ENCODE measurements at regions not wholly inside any gene's neighbourhood (a gene's known extent, or its start where the extent isn't known, plus 50 kb on each side); places are given as distances from the start of the nearest gene placed in this dataset.

GRCh38 chr14:44142006-44142405, 365.1 kb downstream of the FSCB start:
- DNase-seq = no peak

DNA sequence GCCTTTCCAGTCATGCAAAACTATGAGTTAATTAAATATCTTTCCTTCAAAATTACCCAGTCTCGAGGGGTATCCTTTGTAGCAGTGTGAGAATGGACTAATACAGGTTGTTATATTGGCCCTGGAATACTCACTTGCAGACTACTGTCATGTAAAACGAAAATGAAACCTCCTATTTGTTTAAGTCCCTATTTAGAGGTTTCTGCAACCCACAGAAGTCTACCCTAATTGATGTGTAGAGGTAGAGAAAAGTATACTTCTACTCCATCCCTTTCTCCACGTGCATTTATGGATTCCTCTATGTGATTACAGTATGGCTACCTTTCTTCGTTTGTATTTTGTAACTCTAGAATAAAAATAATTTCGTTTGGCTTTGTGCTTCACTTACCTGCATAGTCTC, 371.1 kb downstream of the FSCB start:
- DNase-seq = no peak

DNA sequence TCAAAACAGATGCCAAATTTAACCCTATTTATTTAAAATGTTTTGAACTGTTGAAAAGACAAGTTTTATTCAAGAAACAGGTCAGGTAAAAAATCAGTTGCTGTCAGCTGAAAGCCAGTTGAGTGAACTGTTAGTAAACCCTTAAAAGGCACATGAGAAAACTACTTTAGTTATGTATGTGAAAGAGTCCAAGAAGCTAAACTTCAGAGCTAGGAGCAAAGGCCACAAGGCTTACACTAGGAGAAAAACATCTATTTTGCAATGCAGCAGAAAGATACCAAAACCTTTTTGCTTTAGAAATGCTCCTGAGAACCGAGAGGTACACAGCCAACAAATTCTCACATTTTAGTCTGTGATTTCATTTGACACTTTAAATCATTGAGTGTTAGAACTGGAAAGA, 375.2 kb downstream of the FSCB start:
- DNase-seq = no peak

DNA sequence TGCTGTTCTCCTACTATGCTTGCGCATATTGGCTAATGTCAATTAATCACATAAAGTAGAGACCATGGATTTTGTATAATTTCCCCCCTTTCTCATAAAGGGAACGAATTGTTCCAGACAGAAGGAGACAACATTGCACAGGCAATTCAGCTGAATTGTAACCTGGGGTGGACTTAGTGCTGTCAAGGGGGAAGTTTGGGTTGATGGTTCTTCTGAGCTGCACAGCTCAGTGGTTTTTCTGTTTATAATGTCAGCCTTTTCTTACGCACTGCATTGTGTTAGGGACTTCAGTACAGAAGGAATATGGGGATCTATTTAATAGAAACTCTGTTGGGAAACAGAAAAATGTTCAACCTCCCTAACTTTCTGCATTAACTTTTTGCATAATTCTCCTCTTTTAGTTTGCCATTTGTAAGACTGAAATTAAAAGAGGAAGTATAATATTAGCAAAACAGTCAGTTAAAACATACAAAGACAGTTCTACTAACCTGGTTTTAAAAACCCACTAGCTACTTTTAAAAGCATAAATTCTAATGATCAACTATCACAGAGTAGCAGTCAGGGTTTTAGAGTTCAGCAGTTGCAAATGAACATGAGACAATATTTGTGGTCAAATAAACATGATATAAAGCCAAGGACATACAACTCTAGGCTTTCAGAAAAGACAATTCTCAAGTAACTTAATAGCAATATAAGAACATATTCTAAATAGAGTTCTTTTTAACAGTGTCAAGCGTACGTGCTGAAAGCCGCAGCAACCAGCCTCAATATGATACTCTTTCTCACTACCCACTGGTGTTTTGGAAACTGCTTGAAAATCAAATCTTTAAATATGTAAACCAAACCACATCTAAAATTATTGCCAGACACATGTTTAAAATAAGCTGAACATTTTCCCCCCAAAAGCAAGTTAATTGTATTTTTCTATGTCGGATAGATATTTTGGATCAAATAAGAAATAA, 393.0 kb downstream of the FSCB start:
- no peak for DNase-seq

- no peak for DNase-seq
Observed at GRCh38 chr14:44112774-44113460, 394.2 kb downstream of the FSCB start.

GRCh38 chr14:44109036-44109435, 398.0 kb downstream of the FSCB start:
- DNase-seq = no peak

DNA sequence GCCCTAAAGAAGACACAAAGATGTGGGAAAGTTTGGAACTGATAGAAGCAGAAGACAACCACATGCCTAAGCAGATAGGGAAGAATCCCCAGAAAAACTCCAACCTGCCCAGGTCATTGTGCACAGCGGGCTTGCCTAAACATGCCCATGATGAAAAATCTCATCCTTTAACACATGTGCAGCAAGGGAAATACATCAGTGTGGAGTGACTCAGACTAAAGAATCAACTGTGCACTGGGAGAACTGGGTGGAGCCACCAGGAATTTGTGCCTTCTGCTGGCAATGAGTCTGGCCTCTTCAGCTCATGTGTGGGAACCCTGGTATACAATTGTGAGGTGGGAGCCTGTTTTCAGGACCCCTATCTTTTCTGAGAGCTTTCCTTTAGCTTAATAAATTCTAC, 398.5 kb downstream of the FSCB start:
- DNase-seq = no peak

DNA sequence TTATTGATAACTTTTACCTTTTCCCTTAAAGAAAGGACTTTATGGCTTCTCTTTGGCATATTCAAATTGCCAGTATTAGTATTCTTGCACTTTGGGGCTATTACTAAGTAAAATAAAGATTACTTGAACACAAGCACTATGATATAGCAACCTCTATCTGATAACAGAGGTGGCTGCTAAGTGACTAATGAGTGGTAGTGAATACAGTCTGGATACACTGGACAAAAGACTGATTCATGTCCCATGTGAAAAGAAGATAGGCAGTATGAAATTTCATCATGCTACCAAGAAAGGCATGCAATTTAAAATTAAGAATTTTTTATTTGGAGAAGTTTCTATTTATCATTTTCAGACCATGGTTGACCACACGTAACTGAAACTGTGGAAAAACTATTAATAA, 399.9 kb downstream of the FSCB start:
- no peak for DNase-seq

GRCh38 chr14:44099743-44100488, 407.2 kb downstream of the FSCB start:
- no peak for DNase-seq

DNA sequence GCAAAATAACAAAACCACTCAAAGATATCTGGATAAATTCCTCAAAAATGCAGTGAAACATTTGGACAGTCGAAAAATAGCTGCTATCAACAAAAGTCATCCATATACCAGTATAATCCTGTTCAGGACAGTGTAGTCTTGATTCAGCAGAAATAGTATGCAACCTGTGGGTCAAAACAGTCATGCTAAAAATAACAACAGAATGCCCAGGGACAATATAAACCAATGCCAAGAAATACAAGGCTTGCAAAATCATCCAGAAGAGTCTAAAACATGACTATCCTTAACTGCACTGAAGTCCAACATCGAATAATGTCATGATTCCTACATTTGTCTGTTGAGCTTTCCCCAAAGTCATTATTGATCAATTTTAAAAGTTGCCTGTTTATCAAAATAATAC, 425.9 kb downstream of the FSCB start:
- no peak for DNase-seq

DNA sequence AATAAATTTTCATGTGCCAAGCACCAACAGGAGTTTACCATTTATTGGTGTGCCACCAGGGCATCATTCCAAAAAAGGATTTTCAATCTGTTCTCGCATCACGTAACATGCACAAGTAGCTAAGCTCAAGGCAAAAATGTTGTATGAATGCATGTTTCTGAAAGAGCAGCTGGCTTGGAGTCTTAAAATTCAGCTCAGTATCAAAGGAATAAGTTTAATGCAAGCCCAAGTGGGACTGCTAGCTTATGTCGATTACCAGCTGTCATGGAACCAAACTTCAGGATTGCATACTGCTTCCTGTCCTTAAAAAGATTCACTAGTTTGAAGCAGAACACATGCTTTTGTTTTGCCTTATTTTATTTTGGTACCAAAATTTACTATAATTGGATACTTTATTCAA, 437.0 kb downstream of the FSCB start:
- no peak for DNase-seq

- no peak for DNase-seq
Observed at GRCh38 chr14:44053422-44053821, 453.7 kb downstream of the FSCB start.

DNA sequence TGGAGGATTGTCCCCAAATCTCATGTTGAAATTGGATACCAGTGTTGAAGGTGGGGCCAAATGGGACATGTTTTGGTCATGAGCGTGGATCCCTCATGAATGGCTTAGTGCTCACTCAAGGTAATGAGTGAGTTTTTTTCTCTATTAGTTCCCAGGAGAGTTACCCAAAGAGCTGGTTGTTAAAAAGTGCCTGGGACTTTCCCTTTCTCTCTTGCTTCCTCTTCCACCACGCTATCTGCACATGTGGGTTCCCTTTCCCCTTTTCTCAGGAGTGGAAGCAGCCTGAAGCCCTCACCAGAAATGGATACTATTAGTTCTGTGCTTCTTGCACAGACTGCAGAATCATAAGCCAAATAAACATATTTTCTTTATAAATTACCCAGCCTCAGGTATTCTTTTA, 465.4 kb downstream of the FSCB start:
- no peak for DNase-seq

DNA sequence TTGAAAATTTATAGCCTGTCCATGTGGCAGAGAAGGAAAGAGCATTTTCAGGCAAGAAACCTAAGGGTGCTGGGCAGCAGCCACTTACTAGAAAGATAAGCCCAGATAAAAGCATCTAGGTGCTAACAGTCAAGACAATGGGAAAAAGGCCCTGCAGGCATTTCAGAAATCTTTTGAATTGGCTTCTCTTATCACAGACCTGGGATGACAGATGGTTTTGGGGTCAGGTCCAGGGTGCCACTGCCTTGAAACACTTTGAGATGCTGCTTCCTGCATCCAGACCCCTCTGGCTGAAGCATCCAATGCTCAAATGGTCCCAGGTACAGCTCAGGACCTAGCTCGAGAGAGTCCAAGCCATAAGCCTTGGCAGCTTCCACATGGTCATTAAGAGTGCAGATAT, 466.5 kb downstream of the FSCB start:
- no peak for DNase-seq

DNA sequence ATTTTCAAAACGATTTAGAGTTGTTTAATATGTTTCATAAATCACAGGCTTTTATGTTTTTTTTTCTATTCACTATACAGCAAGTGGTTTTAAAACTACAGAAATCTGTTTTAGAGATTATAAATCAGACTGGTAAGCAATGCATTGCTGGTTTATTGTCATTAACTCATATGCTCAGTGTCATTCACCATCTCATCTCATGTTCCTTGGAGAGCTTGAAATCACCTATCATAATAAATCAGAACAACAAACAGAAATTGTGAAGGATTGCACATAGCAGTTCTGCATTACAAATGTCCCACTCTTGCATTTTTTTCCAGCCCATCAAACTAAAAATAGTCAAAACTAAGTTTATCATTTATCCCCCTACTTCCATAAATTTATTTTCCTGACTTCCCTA, 470.8 kb downstream of the FSCB start:
- DNase-seq = no peak

- DNase-seq = no peak
Observed at GRCh38 chr14:44035707-44036106, 471.4 kb downstream of the FSCB start.

- no peak for DNase-seq
Observed at GRCh38 chr14:44030831-44031383, 476.2 kb downstream of the FSCB start.

DNA sequence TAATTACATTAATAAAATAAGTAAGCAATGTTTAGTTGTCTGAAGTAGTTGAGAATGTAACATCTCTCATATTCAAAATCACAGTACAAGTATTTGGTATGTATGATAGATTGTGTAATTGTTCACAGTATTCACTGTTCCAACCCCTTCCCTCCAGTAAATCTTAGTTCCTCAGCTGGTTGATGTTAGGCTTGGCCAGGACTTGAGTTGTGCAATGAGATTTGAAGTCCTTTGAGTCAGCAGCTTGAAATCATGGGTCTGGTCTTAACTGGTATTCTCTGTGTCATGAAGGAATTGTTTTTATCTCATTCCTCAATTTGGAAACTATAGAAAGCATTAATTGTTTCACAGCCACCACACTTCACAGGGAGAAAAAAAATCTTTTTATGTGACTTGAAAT, 477.1 kb downstream of the FSCB start:
- DNase-seq = no peak

- DNase-seq = no peak
Observed at GRCh38 chr14:44027397-44027796, 479.7 kb downstream of the FSCB start.

DNA sequence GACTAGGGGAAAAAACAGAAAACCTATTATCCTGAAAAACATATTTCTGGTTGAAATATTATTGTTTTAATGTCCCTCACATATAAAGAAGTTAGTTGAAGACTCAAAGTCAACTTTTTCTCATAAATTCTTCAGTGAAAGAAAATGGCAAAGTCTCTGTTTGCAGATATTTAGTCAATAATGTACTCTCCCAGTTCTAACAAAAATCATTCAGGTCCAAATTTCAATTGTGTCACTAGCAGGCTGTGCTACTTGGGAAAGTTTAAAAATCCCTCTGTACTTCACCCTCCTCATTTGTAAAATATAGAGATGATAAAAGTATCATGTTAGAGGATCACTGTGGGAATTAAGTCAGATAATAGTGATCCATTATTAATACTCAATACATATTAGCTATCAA, 496.5 kb downstream of the FSCB start:
- DNase-seq = no peak

DNA sequence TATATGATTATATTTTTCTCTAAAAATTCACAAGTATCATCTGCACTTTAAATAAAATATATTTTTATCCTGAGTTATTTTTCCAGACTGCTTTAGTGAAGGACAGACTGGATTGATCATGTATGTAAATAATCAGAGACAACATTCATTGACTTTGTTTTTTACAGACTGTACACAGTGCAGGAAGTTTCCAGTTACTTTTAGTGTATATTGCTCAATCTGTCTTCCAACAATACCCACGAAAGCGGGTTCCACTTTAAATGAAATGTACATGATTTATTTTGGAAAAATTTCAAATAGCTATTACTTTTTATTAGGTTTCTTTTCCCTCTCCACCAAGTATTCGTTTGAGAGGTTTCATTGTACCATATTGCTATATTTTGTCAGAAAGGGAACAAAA, 497.0 kb downstream of the FSCB start:
- no peak for DNase-seq

DNA sequence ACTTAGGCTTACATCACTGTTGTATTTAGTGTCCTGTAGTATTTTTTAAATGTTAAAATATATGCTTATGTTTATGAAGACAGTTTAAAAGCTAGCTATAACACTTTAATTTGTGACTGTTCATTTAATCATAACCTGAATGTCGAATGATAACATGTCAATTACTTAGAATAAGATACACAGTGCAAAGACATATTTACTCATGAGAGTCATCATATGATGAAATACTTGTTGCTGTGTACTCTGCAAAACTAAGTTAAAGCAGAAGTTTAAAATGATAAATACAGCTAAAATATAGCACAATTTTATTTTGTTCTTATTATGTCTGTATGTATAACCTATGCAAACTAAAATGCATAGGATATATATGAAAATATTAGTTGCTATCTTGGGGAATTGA, 497.4 kb downstream of the FSCB start:
- DNase-seq = no peak

DNA sequence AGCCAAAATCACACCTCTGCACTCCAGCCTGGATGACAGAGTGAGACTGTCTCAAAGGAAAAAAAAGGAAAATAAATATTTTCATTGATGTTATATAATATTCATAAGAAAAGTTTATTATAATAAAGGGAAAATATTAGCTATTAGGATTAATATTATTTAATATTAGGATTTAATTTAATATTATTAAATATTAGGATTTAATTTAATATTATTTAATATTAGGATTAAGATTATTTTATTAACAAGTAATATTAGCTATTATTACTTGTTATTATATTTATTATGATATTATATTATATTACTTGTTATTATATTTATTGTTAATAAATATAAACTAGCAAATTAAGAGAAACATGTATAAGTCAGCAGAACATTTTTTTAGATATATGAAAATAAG, 518.1 kb downstream of the FSCB start:
- DNase-seq = no peak
